Stimulated activated CD8-positive, alpha-beta memory T cell treated with anti-CD3 and anti-CD28 coated beads, Interleukin-2, amount 100 ng/mL, for 48 hours (primary cell): ENCODE measurements at regions not wholly inside any gene's neighbourhood (a gene's known extent, or its start where the extent isn't known, plus 50 kb on each side); places are given as distances from the start of the nearest gene placed in this dataset.
"Not testable (repeated sequence)": the region's sequence is repeated elsewhere in the genome, so short reads cannot be mapped to it uniquely, and the experiment has no call there.

Experiments
- DNase-seq, 2 donors: peaks; one replicate each; pipeline ENCODE4 v3.0.0-alpha.2; 2020; ENCODE audit warnings: low read depth in 2 of 2

GRCh38 chrX:131893857-131894256 lies 129.2 kb upstream of the STK26 start:
- not testable (repeated sequence) for DNase-seq

DNA sequence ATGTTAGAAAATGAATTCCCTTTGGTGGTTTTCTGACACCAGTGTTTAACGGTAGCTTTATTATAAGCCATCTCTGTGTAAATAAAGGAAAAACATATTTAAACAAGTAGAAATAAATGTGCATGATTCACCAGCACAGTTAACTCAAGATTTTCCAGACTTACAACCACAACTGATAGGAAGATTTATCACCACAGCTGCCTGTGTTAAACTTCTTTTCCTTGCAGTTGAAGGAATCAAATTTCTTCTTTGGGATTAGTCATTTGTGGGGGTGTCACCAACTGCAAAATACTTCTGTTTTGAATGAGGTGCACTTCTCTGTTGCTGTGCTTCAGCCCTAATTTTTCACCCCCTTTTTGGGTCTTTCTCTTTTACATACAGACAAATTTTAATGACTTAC lies 128.1 kb upstream of the STK26 start:
- no peak for DNase-seq

- DNase-seq = no peak
Measured at GRCh38 chrX:131895807-131896206, 127.3 kb upstream of the STK26 start.

- no peak for DNase-seq
Measured at GRCh38 chrX:131901546-131901945, 121.6 kb upstream of the STK26 start.

- DNase-seq = no peak
Measured at GRCh38 chrX:131907488-131908314, 115.4 kb upstream of the STK26 start.

DNA sequence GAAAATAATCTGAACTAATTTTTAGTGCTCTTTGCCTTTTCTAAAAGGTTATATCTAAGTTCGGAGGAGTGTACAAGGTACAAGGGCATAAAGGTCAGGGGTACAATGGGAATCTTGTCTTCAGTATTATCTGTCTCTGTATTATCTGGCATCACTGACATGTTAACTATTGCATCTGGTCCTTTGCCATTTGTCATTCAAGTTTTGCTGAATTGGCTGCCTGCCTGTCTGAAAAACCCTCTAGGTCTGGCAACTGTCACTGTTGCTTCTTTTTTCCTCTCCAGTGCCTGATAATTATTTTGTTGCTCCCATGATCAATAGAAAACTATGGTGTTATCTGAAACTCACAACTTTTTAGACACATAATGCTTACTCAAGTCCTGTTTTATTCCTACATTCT lies 112.5 kb upstream of the STK26 start:
- DNase-seq = no peak

DNA sequence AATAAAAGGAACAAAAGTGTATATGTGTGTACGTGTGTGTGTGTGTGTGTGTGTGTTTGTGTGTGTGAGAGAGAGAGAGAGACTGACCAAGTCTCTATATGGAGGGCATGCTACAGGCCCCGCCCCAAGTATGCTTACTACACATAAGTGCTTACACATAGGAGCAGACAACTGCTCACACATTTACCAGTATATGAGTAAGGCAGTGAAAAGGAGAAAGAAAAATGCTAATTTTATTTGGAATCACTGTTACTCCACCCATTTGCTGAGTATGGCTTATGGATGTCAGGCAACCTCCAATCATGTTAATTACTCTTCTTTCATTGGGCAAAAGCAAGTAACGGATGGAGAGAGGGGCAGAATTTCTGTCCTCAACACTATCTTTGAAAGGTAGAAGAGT lies 107.6 kb upstream of the STK26 start:
- DNase-seq = no peak

GRCh38 chrX:131917588-131917987 lies 105.5 kb upstream of the STK26 start:
- no peak for DNase-seq

DNA sequence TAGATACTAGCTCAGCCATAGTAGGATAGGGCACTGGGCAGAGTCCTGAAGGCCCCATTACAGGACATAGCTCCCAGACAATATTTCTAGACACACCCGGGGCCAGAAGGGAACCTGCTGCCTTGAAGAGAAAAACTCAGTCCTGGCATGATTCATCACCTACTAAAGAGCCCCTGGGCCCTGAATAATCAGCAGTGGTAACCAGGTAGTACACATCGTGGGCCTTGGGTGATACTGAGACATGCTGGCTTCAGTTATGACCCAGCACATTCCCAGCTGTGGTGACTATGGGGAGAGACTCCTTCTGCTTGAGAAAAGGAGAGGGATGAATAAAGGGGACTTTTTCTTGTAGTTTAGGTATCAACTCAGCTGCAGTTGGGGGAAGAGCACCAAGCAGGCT lies 104.3 kb upstream of the STK26 start:
- no peak for DNase-seq

DNA sequence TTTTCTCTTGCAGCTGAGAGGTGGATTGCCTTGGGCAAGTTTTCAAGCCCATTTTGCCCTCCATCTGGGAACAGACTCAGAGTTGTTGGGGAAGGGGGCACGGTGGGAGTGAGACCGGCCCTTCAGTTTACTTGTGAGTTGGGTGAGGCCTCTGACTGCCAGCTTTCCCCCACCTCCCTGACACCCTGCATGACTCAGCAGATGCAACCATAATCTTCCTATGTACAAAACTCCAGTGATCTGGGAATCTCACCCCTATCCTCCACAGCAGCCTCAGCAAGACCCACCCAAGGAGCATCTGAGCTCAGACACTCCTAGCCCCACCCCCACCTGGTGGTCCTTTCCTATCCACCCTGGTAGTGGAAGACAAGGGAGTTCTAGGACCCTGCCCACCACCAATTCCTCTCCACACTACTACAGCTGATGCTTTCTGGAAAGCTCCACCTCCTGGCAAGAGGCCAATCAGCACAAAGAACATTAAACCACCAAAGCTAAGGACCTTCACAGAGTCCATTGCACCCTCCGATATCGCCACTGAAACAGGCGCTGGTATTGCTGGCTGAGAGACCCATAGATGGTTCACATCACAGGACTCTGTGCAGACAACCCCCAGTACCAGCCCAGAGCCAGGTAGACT lies 99.4 kb upstream of the STK26 start:
- no peak for DNase-seq

GRCh38 chrX:131938749-131939148 lies 84.4 kb upstream of the STK26 start:
- DNase-seq = no peak

DNA sequence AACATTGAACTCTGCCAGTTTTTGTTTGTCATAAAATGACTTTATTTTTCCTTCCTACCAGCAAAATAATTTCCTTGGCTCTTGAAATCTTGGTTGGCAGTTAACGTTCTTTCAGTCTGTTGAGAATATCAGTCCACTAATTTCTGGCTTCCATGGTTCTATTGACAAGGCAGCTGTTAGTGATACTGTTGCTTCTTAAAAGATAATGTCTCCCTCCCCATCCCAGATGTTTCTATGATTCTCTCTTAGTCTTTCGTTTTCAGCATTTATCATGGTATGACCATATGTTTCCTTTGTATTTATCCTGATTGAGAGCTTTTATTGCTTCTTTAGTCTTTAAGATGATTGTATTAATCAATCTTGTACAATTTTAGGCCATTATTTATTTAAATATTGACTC lies 81.1 kb upstream of the STK26 start:
- no peak for DNase-seq

DNA sequence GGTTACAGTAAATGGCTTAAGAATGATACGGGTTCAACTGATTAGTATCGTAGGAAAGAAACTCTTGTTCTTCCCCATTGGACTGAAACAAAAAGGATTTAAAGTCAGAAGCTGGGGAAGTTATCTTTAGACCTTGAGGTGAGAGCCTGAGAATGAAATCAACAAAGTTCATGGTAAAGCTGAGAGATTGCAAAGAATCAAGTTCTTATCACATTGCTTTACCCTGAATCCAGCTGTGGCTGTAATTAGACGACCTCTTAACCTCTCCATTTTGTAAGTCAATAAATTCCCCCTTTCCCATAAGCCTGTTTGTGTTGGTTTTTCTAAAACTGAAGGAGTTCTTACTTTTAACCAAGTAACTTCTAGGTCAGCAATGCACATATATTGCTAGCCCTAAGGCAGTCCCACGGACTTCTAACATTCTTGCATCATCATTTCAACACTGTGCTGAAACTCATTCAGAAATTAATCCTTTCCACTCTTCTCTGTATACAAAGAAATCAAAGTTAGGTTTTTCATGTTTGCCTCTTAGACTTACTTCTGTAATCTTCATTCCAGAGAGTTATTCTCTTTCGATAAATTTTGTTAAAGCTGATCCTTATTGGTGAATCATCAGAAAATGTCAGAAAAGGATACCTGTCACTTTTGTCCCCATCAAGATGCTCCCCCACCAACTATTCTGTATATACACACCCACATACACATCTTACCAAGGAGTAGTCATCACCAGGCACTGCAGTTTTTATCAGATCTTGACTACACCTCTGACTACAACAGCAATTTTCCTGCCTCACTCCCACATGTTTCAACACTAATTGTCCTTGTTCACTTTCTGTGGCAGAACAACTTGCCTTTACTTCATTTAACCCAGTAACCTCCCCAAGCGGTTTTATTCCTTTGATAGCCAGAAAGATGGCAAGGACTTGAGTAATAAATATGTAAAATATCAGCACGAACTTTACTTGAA lies 77.9 kb upstream of the STK26 start:
- DNase-seq = no peak

GRCh38 chrX:131951166-131951565 lies 71.9 kb upstream of the STK26 start:
- DNase-seq = no peak

DNA sequence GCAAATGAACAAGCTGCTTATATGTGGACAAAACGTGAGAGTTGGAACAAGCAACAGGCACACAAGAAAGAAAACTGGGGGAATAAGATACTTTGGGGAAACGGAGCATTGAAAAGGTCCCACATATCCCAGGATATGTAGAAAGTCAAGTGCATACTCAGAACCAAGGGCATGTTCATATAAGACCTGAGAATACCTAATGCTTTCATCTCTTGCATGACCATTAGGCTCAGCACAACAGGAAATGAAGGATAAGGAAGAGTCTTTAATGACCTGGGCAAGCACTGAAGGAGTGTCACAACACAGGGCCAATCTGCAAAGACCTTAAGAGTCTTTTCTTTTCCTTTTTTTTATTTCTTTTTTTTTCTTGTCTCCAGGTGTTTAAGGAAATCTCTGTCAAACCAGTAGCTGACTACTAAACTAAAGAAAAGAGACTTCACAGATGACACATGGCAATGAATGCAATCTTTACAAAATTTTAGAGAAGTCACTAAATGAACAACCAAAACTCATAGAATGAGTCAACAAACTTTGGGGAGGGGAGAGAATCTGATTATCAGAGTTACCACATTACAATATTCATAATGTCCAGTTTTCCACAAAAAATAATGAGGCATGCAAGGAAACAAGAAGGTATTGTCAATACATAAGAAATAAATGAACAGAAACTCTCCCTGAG lies 67.9 kb upstream of the STK26 start:
- DNase-seq = no peak

GRCh38 chrX:131958724-131959123 lies 64.4 kb upstream of the STK26 start:
- no peak for DNase-seq

DNA sequence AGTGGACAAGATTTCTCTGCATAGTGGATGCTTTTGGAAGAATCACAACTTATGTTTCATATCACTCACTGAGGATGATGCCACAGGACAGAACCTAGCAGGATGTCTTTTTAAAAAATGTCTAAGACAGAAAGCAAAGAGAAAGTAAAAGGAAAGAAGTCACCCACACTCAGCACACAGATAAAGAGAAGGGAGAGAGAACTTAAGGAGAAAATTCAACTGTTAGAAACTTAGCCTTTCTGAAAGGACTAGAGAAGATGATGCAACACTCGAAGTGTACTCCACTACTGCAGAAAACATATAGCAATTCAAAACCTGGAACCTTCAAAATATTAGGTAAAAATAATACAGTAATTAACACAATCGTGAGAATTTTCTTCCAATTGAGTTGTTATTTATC lies 52.8 kb upstream of the STK26 start:
- DNase-seq = no peak
